CD4-positive, alpha-beta T cell (primary cell): ENCODE measurements at regions not wholly inside any gene's neighbourhood (a gene's known extent, or its start where the extent isn't known, plus 50 kb on each side); places are given as distances from the start of the nearest gene placed in this dataset.
"Not testable (repeated sequence)": the region's sequence is repeated elsewhere in the genome, so short reads cannot be mapped to it uniquely, and the experiment has no call there.

Source experiments
- ATAC-seq: fragments of 200-7000 bp; cut with Tn5 transposase; one replicate; pipeline ENCODE4 v1.10.0; 2022; ENCODE audit warnings: mild to moderate bottlenecking; ENCODE audit not compliant: poor library complexity
- CTCF ChIA-PET: fragments of 350-600 bp; sonication (Branson Sonifier 250); formaldehyde crosslinking; loops from one replicate; lab custom pipeline; 2021; ENCODE audit warnings: antibody characterized with exemption, inconsistent platforms; lab: Charles Lee
- POLR2A ChIA-PET: fragments of 350-600 bp; sonication (Branson Sonifier 250); formaldehyde crosslinking; loops from one replicate; lab custom pipeline; 2021; ENCODE audit warnings: antibody characterized with exemption, inconsistent platforms; lab: Charles Lee
- DNase-seq, 14 experiments: peaks; one replicate each; pipeline ENCODE4 v3.0.0-alpha.2; 2013 to 2020; ENCODE audit warnings: mixed read lengths in 2 of 14
- H3K27ac ChIP-seq, 2 donors: one replicate each; pipeline versions ENCODE4 v1.5.1 to v1.7.0; 2013; ENCODE audit warnings: low read length in 2 of 2, low read depth in 1 of 2, mild to moderate bottlenecking in 1 of 2
- H3K27me3 ChIP-seq, 2 experiments: 1 replicate in 1 of 2; 2 replicates in 1 of 2; pipeline versions ENCODE4 v1.6.1 to v1.7.0; 2013; ENCODE audit warnings: low read length in 2 of 2, control low read depth in 1 of 2, mild to moderate bottlenecking in 1 of 2, moderate library complexity in 1 of 2; ENCODE audit not compliant: insufficient read depth in 2 of 2, control insufficient read depth in 1 of 2
- H3K36me3 ChIP-seq: one replicate; pipeline ENCODE4 v1.6.1; 2013; ENCODE audit warnings: low read length, control low read depth; ENCODE audit not compliant: insufficient read depth
- H3K4me1 ChIP-seq: one replicate; pipeline ENCODE4 v1.6.1; 2013; ENCODE audit warnings: low read length, control low read depth; ENCODE audit not compliant: insufficient read depth
- H3K4me3 ChIP-seq: one replicate; pipeline ENCODE4 v1.5.1; 2013; ENCODE audit warnings: mild to moderate bottlenecking, low read length, moderate library complexity
- H3K9me3 ChIP-seq, 2 experiments: 1 replicate in 1 of 2; 2 replicates in 1 of 2; pipeline versions ENCODE4 v1.6.1 to v1.7.0; 2013; ENCODE audit warnings: low read length in 2 of 2, mild to moderate bottlenecking in 2 of 2, control low read depth in 1 of 2, moderate library complexity in 1 of 2; ENCODE audit not compliant: control insufficient read depth in 1 of 2, insufficient read depth in 1 of 2
- H3K27ac Mint-ChIP-seq: one replicate; pipeline ENCODE4 v1.8.0; 2020; ENCODE audit warnings: mixed read lengths
- H3K27me3 Mint-ChIP-seq: one replicate; pipeline ENCODE4 v1.8.0; 2021; ENCODE audit warnings: mixed read lengths
- H3K36me3 Mint-ChIP-seq: one replicate; pipeline ENCODE4 v1.8.0; 2021; ENCODE audit warnings: low read depth, mixed read lengths
- H3K4me1 Mint-ChIP-seq: one replicate; pipeline ENCODE4 v1.8.0; 2021; ENCODE audit warnings: low read depth, mixed read lengths
- H3K4me3 Mint-ChIP-seq: one replicate; pipeline ENCODE4 v1.8.0; 2020; ENCODE audit warnings: mild to moderate bottlenecking, mixed read lengths
- H3K9me3 Mint-ChIP-seq: one replicate; pipeline ENCODE4 v1.8.0; 2020; ENCODE audit warnings: mixed read lengths
- intact Hi-C, 2 experiments: fragments of 100-400 bp; cut with DNase I in 1 of 2; cut with micrococcal nuclease in 1 of 2; formaldehyde crosslinking; loops; one replicate each; pipeline versions ENCODE4 v1.15.1 to v1.9.0; 2023 to 2025; cut with DNase I, micrococcal nuclease
- TF ChIP-seq, protein P1 (sequence below): fragments of 200-600 bp; IDR thresholded peaks from one replicate; pipeline ENCODE4 v1.8.0; 2022; ENCODE audit warnings: antibody characterized with exemption, mild to moderate bottlenecking

GRCh38 chr1:203410182-203410900 lies 59.4 kb upstream of the FMOD start:
- Mint-ChIP-seq H3K9me3 (peaks cover 6% of the 10 kb centered on the region), H3K27ac (no peak overlapping the region), H3K4me1 (no peaks in the 10 kb centered on the region), H3K4me3 (no peak overlapping the region), H3K27me3 (peaks cover 56% of the 10 kb centered on the region), H3K36me3 (no peaks in the 10 kb centered on the region)
- POLR2A ChIA-PET: no interaction called here
- CTCF ChIA-PET: interaction anchor here (0.5 to 0.6 kb wide), 2 partner anchors 72 to 130 kb away, joined by 3 read pairs; no protein-coding TSS in a partner anchor
- Histone ChIP-seq H3K27ac (no peak overlapping the region), H3K27me3 (peaks cover 5 to 19% of the 10 kb centered on the region in 2 experiments), H3K9me3 (no peaks in the 10 kb centered on the region), H3K4me1 (no peaks in the 10 kb centered on the region), H3K4me3 (no peak overlapping the region), H3K36me3 (no peaks in the 10 kb centered on the region)
- ATAC-seq: no peak
- intact Hi-C loops: no loop called here
- no peak for DNase-seq
- TF ChIP-seq, protein P1, sequence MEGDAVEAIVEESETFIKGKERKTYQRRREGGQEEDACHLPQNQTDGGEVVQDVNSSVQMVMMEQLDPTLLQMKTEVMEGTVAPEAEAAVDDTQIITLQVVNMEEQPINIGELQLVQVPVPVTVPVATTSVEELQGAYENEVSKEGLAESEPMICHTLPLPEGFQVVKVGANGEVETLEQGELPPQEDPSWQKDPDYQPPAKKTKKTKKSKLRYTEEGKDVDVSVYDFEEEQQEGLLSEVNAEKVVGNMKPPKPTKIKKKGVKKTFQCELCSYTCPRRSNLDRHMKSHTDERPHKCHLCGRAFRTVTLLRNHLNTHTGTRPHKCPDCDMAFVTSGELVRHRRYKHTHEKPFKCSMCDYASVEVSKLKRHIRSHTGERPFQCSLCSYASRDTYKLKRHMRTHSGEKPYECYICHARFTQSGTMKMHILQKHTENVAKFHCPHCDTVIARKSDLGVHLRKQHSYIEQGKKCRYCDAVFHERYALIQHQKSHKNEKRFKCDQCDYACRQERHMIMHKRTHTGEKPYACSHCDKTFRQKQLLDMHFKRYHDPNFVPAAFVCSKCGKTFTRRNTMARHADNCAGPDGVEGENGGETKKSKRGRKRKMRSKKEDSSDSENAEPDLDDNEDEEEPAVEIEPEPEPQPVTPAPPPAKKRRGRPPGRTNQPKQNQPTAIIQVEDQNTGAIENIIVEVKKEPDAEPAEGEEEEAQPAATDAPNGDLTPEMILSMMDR: no peak

- H3K36me3 ChIP-seq, CTCF ChIA-PET, H3K4me1 ChIP-seq, ATAC-seq, intact Hi-C loops, H3K27ac Mint-ChIP-seq, H3K4me3 ChIP-seq, H3K36me3 Mint-ChIP-seq, H3K27ac ChIP-seq, H3K9me3 Mint-ChIP-seq, H3K4me3 Mint-ChIP-seq, POLR2A ChIA-PET, H3K9me3 ChIP-seq, H3K4me1 Mint-ChIP-seq: not testable (repeated sequence)
- peak in 1 of 14 experiments; percentile 11 for DNase-seq
- H3K27me3 Mint-ChIP-seq: peaks cover 49% of the 10 kb centered on the region
- H3K27me3 ChIP-seq: peaks cover 5 to 12% of the 10 kb centered on the region in 2 experiments
Measured at GRCh38 chr1:203411431-203411830, 60.5 kb upstream of the FMOD start.

GRCh38 chr1:203419558-203419957 lies 56.0 kb upstream of the PRELP start:
- no peak for ATAC-seq
- Histone ChIP-seq H3K27ac (no peak overlapping the region), H3K9me3 (no peaks in the 10 kb centered on the region), H3K27me3 (peaks cover 4 to 5% of the 10 kb centered on the region in 2 experiments), H3K4me3 (no peak overlapping the region), H3K4me1 (no peaks in the 10 kb centered on the region), H3K36me3 (no peaks in the 10 kb centered on the region)
- TF ChIP-seq, protein P1: no peak
- no peak overlapping the region for H3K4me3 Mint-ChIP-seq
- no peaks in the 10 kb centered on the region for H3K36me3 Mint-ChIP-seq
- no peak overlapping the region for H3K27ac Mint-ChIP-seq
- DNase-seq: no peak
- ChIA-PET CTCF (no interaction called here), POLR2A (no interaction called here)
- H3K4me1 Mint-ChIP-seq: no peaks in the 10 kb centered on the region
- H3K27me3 Mint-ChIP-seq: peaks cover 4% of the 10 kb centered on the region
- intact Hi-C loops: no loop called here
- peaks cover 2% of the 10 kb centered on the region for H3K9me3 Mint-ChIP-seq

GRCh38 chr1:203420263-203420662 lies 55.3 kb upstream of the PRELP start:
- Mint-ChIP-seq H3K36me3 (no peaks in the 10 kb centered on the region), H3K27ac (no peak overlapping the region), H3K27me3 (peaks cover 4% of the 10 kb centered on the region), H3K4me1 (no peaks in the 10 kb centered on the region), H3K9me3 (peaks cover 2% of the 10 kb centered on the region), H3K4me3 (no peak overlapping the region)
- H3K36me3 ChIP-seq: no peaks in the 10 kb centered on the region
- POLR2A ChIA-PET: no interaction called here
- H3K4me3 ChIP-seq: no peak overlapping the region
- DNase-seq: no peak
- TF ChIP-seq, protein P1: no peak
- H3K9me3 ChIP-seq: no peaks in the 10 kb centered on the region
- H3K27ac ChIP-seq: no peak overlapping the region
- H3K4me1 ChIP-seq: no peaks in the 10 kb centered on the region
- ATAC-seq: no peak
- H3K27me3 ChIP-seq: peaks cover 5 to 7% of the 10 kb centered on the region in 2 experiments
- intact Hi-C loops: no loop called here
- CTCF ChIA-PET: no interaction called here
